ENCODE measurements at regions not wholly inside any gene's neighbourhood (a gene's known extent, or its start where the extent isn't known, plus 50 kb on each side); places are given as distances from the start of the nearest gene placed in this dataset.

DNA sequence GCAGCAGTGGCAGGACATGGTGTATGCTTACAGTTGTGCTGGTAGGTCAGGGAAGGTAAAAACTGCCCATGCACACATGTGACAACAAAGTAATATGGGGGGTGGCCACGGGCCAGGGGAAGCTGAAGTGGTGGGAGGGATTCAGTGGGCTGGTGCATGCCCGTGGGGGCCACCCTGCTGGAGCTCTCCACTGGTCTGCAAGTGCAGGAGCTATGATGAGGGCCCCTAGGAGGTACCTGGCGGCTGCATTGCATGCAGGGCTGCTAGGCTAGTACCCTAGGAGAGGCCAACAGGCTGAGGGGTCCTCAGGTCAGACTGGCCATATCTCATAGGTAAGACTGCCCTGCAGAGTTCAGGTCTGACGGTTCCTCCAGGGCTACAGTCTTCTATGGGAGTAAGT, 265.9 kb downstream of the NUP35 start:
- TF ChIP-seq REST (IDR thresholded peaks at IDR 0.05; ENCODE audit: low read depth) (no peak), TAF1 (IDR thresholded peaks at IDR 0.05; ENCODE audit: low read depth) (no peak), NFIC (IDR thresholded peaks at IDR 0.05) (no peak)

DNA sequence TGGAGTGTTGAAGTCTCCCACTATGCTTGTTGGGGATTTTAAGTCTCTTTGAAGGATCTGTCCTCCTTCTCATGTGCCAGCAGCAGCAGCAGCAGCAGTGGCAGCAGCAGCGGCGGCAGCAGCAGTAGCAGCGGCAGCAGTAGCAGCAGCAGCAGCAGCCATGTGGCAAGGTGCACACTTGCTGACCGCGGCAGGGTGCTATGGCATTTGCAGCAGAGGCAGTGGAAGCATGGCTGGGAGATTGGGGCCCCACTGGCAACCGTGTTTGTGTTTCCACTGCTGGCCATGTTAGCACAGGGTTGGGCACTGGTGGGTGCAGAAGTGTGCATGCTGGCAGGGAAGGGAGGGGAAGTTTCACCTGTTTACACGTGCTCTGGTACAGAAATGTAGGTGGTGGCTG, 280.1 kb downstream of the NUP35 start:
- TF ChIP-seq CEBPB (IDR thresholded peaks at IDR 0.05) (no peak), EP300 (IDR thresholded peaks at IDR 0.05; ENCODE audit: borderline replicate concordance) (no peak), ZBTB7A (IDR thresholded peaks at IDR 0.05; ENCODE audit: low read depth) (no peak), TEAD4 (IDR thresholded peaks at IDR 0.05) (no peak), REST (IDR thresholded peaks at IDR 0.05; ENCODE audit: low read depth) (no peak), CREB1 (IDR thresholded peaks at IDR 0.05; ENCODE audit: low read depth) (no peak)
- TF ChIP-seq, protein P1, sequence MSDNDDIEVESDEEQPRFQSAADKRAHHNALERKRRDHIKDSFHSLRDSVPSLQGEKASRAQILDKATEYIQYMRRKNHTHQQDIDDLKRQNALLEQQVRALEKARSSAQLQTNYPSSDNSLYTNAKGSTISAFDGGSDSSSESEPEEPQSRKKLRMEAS (IDR thresholded peaks at IDR 0.05) = no peak

DNA sequence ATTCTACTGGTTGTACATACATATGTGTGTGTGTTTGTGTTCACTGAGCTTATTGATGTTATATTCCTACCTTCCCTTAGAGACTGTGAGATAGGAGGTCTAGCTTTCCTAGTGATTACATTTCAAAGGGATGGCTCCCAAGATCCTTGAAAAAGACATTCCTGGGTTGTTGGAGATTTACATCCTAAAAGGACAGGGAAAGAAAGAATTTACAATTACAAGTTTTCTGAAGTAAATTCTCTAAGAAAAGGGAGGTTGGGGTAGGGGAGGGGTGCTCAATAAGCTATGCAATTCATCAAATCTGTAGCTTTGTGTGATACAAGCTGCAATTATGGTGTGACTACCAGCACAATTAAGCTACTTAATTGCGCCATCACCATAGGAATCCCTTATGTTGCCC, 284.3 kb downstream of the NUP35 start:
- no peak for TF ChIP-seq EP300 (IDR thresholded peaks at IDR 0.05; ENCODE audit: borderline replicate concordance)
- no peak for TF ChIP-seq TEAD4 (IDR thresholded peaks at IDR 0.05)
- no peak for TF ChIP-seq NFIC (IDR thresholded peaks at IDR 0.05)

GRCh38 chr2:183409662-183410061, 285.4 kb downstream of the NUP35 start:
- TF ChIP-seq USF1 (IDR thresholded peaks at IDR 0.05) (no peak), EGR1 (IDR thresholded peaks at IDR 0.05) (no peak)

GRCh38 chr2:183416753-183417152, 292.5 kb downstream of the NUP35 start:
- TF ChIP-seq REST (IDR thresholded peaks at IDR 0.05; ENCODE audit: low read depth) (no peak), TAF1 (IDR thresholded peaks at IDR 0.05; ENCODE audit: low read depth) (no peak), EGR1 (IDR thresholded peaks at IDR 0.05) (no peak), USF1 (IDR thresholded peaks at IDR 0.05) (no peak), CEBPB (IDR thresholded peaks at IDR 0.05) (no peak), TEAD4 (IDR thresholded peaks at IDR 0.05) (no peak), YY1 (IDR thresholded peaks at IDR 0.05; ENCODE audit: low read depth) (no peak), ZBTB7A (IDR thresholded peaks at IDR 0.05; ENCODE audit: low read depth) (no peak)
- TF ChIP-seq, protein P1 (IDR thresholded peaks at IDR 0.05) = no peak

- TF ChIP-seq TEAD4 (IDR thresholded peaks at IDR 0.05) = no peak
Measured at GRCh38 chr2:183426825-183427224, 302.6 kb downstream of the NUP35 start.

- TF ChIP-seq RAD21 (IDR thresholded peaks at IDR 0.05; ENCODE audit: low read depth) (no peak), TEAD4 (IDR thresholded peaks at IDR 0.05) (no peak), EGR1 (IDR thresholded peaks at IDR 0.05) (no peak), REST (IDR thresholded peaks at IDR 0.05; ENCODE audit: low read depth) (no peak), YY1 (IDR thresholded peaks at IDR 0.05; ENCODE audit: low read depth) (no peak), FOXM1 (IDR thresholded peaks at IDR 0.05; ENCODE audit: borderline replicate concordance, low read depth) (no peak), TCF12 (IDR thresholded peaks at IDR 0.05; ENCODE audit: low read depth) (no peak), USF1 (IDR thresholded peaks at IDR 0.05) (no peak), NFIC (IDR thresholded peaks at IDR 0.05) (no peak), EP300 (IDR thresholded peaks at IDR 0.05; ENCODE audit: borderline replicate concordance) (no peak), ZBTB7A (IDR thresholded peaks at IDR 0.05; ENCODE audit: low read depth) (no peak), TAF1 (IDR thresholded peaks at IDR 0.05; ENCODE audit: low read depth) (no peak), CREB1 (IDR thresholded peaks at IDR 0.05; ENCODE audit: low read depth) (no peak), CEBPB (IDR thresholded peaks at IDR 0.05) (no peak)
- TF ChIP-seq, protein P1 (IDR thresholded peaks at IDR 0.05) = no peak
Measured at GRCh38 chr2:183427558-183427957, 303.3 kb downstream of the NUP35 start.
